Activated naive CD8-positive, alpha-beta T cell treated with anti-CD3 and anti-CD28 coated beads for 36 hours (primary cell): ENCODE measurements at regions not wholly inside any gene's neighbourhood (a gene's known extent, or its start where the extent isn't known, plus 50 kb on each side); places are given as distances from the start of the nearest gene placed in this dataset.

Source experiments
- DNase-seq: peaks from one replicate; pipeline ENCODE4 v3.0.0; 2021
- H3K27ac Mint-ChIP-seq: one replicate; pipeline ENCODE4 v1.8.0; 2022; ENCODE audit warnings: mild to moderate bottlenecking, moderate library complexity, mixed read lengths
- H3K27me3 Mint-ChIP-seq: one replicate; pipeline ENCODE4 v1.8.0; 2022; ENCODE audit warnings: mild to moderate bottlenecking, mixed read lengths
- H3K36me3 Mint-ChIP-seq: one replicate; pipeline ENCODE4 v1.8.0; 2021; ENCODE audit warnings: mild to moderate bottlenecking, mixed read lengths
- H3K4me1 Mint-ChIP-seq: one replicate; pipeline ENCODE4 v1.8.0; 2021; ENCODE audit warnings: mixed read lengths
- H3K4me3 Mint-ChIP-seq: one replicate; pipeline ENCODE4 v1.8.0; 2022; ENCODE audit warnings: mild to moderate bottlenecking, moderate library complexity, mixed read lengths
- H3K9me3 Mint-ChIP-seq: one replicate; pipeline ENCODE4 v1.8.0; 2022; ENCODE audit warnings: mixed read lengths

DNA sequence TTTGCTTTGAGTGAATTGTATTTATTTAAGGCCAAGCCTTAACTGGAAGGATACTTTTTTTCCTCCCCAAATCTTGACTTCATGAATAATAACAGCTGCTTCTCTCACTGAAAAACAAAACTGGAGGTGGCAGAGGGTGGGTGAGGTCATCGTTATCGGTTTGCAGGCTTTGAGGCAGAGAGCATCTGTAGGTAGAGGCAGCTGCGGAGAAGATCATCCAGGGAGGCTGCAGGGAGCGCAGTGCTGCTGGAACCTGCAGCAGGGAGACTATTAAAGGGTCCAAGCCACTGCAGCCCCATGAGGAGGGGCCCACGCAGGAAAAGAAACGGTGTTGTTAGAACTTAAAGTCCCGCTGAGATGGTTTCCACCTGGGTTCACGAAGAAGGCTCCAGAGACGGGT lies 112.1 kb upstream of the SDK1 start:
- no peak overlapping the region for H3K4me3 Mint-ChIP-seq
- no peaks in the 10 kb centered on the region for H3K4me1 Mint-ChIP-seq
- H3K27ac Mint-ChIP-seq: no peak overlapping the region
- no peak for DNase-seq
- no peaks in the 10 kb centered on the region for H3K9me3 Mint-ChIP-seq
- no peaks in the 10 kb centered on the region for H3K36me3 Mint-ChIP-seq
- H3K27me3 Mint-ChIP-seq: no peaks in the 10 kb centered on the region

DNA sequence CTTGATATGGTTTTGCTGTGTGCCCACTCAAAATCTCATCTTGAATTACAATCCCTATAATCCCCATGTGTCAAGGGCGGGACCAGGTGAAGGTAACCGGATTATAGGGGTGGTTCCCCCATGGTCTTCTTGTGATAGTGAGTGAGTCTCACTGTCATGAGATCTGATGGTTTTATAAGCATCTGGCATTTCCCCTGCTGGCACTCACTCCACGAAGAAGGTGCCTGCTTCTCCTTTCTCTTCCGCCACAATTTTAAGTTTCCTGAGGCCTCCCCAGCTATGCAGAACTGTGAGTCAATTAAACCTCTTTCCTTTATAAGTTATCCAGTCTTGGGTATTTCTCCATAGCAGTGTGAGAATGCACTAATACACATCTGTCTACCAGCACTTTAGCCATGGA lies 109.5 kb upstream of the SDK1 start:
- no peak overlapping the region for H3K27ac Mint-ChIP-seq
- no peak overlapping the region for H3K4me3 Mint-ChIP-seq
- H3K4me1 Mint-ChIP-seq: no peaks in the 10 kb centered on the region
- H3K27me3 Mint-ChIP-seq: no peaks in the 10 kb centered on the region
- no peak for DNase-seq
- H3K9me3 Mint-ChIP-seq: no peaks in the 10 kb centered on the region
- no peaks in the 10 kb centered on the region for H3K36me3 Mint-ChIP-seq

DNA sequence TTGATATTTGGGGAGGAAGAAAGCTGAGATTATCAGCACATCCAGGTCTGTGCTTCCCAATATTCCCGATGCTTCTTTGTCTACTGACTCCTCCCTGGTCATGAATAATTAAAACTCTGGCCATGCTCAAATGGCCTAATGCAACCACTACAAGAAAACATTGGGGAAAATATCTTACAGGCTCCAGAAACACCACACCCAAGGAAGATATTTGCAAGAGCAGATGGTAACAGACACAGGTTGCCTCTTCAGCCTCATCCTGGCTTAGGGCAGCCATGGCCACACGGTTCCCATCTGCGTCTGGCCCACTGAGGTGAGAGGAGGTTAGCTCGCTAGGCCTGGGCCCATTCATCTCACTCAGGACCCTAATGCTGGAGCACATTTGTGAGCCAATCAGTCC lies 108.4 kb upstream of the SDK1 start:
- no peak overlapping the region for H3K27ac Mint-ChIP-seq
- H3K27me3 Mint-ChIP-seq: no peaks in the 10 kb centered on the region
- no peak overlapping the region for H3K4me3 Mint-ChIP-seq
- H3K36me3 Mint-ChIP-seq: no peaks in the 10 kb centered on the region
- H3K9me3 Mint-ChIP-seq: no peaks in the 10 kb centered on the region
- DNase-seq: no peak
- H3K4me1 Mint-ChIP-seq: no peaks in the 10 kb centered on the region

DNA sequence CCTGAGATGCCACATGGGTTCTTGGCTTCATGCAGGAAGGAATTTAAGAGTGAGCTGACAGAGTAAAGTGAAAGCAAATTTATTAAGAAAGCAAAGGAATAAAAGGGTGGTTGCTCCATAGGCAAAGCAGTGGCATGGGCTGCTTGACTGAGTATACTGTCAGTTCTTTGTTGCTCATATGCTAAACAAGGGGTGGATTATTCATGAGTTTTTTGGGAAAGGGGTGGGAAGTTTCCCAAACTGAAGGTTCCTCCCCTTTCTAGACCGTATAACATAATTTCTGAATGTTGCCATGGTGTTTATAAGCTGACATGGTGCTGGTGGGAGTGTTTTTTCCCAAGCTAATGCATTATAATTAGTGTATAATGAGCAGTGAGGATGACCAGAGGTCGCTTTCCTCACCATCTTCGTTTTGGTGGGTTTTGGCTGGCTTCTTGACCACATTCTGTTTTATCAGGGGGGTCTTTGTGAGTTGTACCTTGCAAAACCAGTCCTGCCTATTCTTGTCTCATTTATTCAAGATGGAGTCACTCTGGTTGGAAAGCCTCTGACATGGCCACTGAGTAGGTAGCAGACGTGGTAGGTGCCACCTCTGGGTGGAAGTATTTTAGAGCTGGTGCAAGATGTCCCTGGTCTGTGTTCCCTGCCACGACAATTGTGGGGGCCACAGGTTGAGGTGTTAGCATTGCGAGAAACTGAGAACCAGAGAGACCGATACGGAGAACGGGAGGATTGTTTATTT lies 107.5 kb upstream of the SDK1 start:
- no peak for DNase-seq
- H3K9me3 Mint-ChIP-seq: no peaks in the 10 kb centered on the region
- no peak overlapping the region for H3K4me3 Mint-ChIP-seq
- no peaks in the 10 kb centered on the region for H3K4me1 Mint-ChIP-seq
- no peak overlapping the region for H3K27ac Mint-ChIP-seq
- H3K36me3 Mint-ChIP-seq: no peaks in the 10 kb centered on the region
- H3K27me3 Mint-ChIP-seq: no peaks in the 10 kb centered on the region

DNA sequence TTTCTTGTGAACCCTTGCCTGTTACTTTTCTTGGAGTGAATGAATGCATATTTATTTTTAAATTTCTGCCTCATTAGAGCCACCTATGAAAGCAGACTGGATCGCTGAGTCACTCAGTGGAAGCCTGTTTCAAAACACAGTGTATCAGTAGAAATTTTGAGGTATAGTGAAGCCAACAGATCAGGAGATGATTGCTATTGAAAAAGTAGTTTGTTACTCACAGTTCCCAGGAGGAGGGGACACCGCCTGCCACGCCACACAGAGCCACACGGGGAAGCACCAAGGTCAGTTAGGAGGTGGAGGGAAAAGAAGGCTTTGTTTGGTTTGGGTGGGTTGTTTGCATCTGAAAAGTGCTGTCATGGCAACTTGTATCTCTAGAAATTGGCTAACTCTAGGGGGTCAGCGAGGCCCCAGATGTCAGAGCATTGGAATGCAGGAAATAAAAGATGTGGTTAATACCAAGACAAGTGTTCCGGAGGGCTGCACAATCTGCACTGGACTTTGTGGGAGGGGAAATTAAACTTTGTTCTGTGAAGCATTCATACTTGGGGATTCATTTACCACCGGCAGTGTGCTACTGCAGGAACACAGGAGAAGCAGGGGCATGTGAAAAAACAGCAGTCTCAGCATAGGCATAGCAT lies 106.4 kb upstream of the SDK1 start:
- no peak overlapping the region for H3K4me3 Mint-ChIP-seq
- no peak overlapping the region for H3K27ac Mint-ChIP-seq
- no peaks in the 10 kb centered on the region for H3K4me1 Mint-ChIP-seq
- DNase-seq: no peak
- H3K9me3 Mint-ChIP-seq: peaks cover 3% of the 10 kb centered on the region
- no peaks in the 10 kb centered on the region for H3K36me3 Mint-ChIP-seq
- no peaks in the 10 kb centered on the region for H3K27me3 Mint-ChIP-seq

DNA sequence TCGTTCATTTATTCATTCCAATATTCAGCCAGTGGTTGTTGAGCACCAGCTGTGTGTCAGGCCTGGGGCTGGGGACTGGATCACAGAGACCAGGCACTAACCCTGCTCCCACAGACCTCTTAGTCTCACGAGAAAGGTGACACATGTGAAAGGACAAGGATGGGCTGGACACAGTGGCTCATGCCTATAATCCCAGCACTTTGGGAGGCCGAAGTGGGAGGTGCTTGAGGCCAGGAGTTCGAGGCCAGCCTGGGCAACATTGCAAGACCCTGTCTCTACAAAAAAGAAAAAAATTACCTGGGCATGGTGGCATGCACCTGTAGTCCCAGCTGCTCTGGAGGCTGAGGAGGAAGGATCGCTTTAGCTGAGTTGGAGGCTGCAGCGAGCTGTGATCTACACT lies 105.9 kb upstream of the SDK1 start:
- no peaks in the 10 kb centered on the region for H3K36me3 Mint-ChIP-seq
- no peak overlapping the region for H3K4me3 Mint-ChIP-seq
- H3K27ac Mint-ChIP-seq: no peak overlapping the region
- H3K4me1 Mint-ChIP-seq: no peaks in the 10 kb centered on the region
- H3K27me3 Mint-ChIP-seq: no peaks in the 10 kb centered on the region
- no peak for DNase-seq
- peaks cover 6% of the 10 kb centered on the region for H3K9me3 Mint-ChIP-seq

DNA sequence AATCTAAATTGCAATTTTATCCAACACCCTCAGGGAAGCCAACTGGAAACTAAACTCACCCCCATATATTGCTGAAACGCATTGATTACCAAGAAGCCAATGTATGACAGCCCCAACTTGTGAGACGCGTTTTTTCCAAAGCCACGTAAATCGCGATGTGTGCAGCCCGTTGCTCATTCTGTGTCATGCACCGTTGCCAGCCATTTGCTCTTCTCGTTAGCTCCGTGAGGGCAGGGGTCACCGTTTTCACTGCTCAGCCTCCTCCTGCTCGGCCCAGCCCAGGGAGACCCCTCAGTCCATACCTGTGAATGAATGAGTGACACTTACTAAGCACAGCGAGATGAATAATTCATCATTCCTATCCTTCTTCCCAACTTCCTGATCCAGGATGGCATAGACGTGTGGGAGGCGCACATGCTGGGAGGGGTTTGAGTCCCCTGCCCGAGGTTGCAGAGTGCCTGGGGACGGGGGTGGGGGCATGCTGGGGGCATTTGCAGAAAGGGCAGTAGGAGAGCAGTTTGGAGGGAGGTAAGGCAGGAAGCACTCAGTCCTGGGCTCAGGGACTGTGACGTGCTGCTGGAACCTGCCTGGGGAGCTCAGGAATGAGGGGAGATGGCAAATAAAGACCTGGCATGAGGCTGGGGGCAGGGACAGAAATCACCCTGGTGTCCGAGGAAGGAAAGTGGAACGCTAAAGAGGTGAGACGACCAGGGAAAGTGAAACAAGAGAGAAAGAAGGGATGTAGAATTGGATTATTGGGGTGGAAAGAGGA lies 104.2 kb upstream of the SDK1 start:
- Mint-ChIP-seq H3K27ac (no peak overlapping the region), H3K4me1 (no peaks in the 10 kb centered on the region), H3K4me3 (no peak overlapping the region), H3K27me3 (no peaks in the 10 kb centered on the region), H3K9me3 (peaks cover 6% of the 10 kb centered on the region), H3K36me3 (no peaks in the 10 kb centered on the region)
- no peak for DNase-seq

DNA sequence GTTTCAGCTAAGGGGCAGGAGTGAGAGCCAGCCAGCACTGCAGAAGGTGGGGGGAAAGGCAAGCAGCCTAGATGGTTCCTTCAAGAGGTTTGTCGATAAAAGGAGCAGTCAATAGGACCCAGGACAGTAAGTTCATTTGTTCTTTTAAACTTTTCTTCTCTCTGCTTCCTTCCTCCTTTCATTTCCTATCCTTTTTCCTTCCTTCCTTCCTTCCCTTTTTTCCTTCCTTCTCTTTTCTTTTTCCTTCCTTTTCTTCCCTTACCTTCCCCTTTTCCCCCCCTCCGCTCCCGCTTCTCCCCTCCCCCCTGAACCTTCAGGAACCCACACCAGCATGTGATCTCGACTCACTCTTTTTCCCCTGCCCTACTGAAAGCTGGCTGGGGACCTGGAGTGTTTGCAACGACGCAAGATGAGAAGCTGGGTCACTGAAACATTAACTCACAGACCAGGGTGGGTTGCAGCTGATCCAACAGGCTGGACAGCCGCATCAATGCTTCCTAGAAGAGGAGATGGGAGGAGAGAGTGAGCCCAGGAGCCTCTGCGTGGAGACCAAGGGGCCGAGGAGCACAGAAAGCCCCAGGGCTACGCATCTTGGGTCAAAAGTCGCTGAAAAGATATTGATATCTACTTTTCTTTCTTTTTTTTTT lies 103.4 kb upstream of the SDK1 start:
- H3K27ac Mint-ChIP-seq: no peak overlapping the region
- H3K4me1 Mint-ChIP-seq: no peaks in the 10 kb centered on the region
- no peaks in the 10 kb centered on the region for H3K27me3 Mint-ChIP-seq
- H3K36me3 Mint-ChIP-seq: no peaks in the 10 kb centered on the region
- no peak for DNase-seq
- no peak overlapping the region for H3K4me3 Mint-ChIP-seq
- peaks cover 6% of the 10 kb centered on the region for H3K9me3 Mint-ChIP-seq

DNA sequence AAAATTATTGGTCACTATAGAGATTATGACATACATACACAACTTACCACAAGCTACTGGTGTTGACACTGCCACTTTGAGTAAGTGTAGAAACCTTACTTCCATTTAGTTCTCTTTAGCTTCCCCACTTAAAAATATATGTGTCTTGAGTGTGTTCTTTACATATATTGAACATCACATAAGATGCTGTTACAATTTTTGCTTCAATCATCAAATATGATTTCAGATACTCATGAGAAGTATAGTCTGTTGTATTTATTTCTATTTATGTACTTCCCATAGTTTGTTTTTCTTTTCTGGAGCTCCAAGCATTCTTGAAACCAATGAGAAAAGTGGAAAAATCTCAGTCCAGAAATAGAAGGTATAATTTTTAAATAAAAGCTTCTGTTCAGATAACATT lies 102.7 kb upstream of the SDK1 start:
- Mint-ChIP-seq H3K4me1 (no peaks in the 10 kb centered on the region), H3K27ac (no peak overlapping the region), H3K4me3 (no peak overlapping the region), H3K36me3 (no peaks in the 10 kb centered on the region), H3K27me3 (no peaks in the 10 kb centered on the region), H3K9me3 (peaks cover 6% of the 10 kb centered on the region)
- no peak for DNase-seq

DNA sequence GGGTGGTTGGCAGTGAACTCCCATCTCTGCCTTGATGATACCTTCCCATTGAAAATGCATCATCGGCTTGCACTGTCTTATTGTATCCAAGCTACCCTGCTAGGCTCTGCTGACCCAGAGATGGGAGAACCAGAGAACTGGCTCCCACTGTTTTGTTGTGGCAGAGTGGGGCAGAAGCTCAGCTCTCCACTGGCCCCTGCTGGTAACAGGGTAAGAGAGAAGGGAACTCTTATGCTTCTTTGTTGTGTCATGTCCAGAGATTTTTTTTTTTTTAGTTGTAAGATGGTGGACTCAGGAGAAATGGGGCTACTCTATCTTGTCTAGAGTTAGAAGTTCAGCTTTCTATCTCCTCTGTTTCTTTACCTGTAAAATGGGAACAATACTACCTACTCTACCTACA lies 100.5 kb upstream of the SDK1 start:
- Mint-ChIP-seq H3K27ac (no peak overlapping the region), H3K36me3 (no peaks in the 10 kb centered on the region), H3K4me1 (no peaks in the 10 kb centered on the region), H3K27me3 (peaks cover 3% of the 10 kb centered on the region), H3K4me3 (no peak overlapping the region), H3K9me3 (peaks cover 6% of the 10 kb centered on the region)
- peak; percentile 18 for DNase-seq

DNA sequence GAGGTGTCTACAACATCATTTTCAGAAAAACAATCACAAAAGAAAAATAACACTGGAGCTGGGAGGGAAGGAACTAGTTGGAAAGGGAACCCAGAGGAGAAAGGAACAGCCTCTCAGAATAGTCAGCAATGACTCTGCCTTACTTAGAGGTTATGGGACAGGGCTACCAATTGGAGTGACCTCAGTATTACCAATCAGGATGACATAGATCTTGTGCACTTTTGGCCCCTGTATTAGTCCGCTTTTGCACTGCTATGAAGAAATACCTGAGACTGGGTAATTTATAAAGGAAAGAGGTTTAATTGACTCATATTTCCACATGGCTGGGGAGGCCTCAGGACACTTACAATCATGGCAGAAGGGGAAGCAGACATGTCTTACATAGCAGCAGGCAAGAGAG lies 99.7 kb upstream of the SDK1 start:
- Mint-ChIP-seq H3K9me3 (peaks cover 6% of the 10 kb centered on the region), H3K27ac (no peak overlapping the region), H3K4me3 (no peak overlapping the region), H3K4me1 (no peaks in the 10 kb centered on the region), H3K27me3 (peaks cover 3% of the 10 kb centered on the region), H3K36me3 (no peaks in the 10 kb centered on the region)
- no peak for DNase-seq

DNA sequence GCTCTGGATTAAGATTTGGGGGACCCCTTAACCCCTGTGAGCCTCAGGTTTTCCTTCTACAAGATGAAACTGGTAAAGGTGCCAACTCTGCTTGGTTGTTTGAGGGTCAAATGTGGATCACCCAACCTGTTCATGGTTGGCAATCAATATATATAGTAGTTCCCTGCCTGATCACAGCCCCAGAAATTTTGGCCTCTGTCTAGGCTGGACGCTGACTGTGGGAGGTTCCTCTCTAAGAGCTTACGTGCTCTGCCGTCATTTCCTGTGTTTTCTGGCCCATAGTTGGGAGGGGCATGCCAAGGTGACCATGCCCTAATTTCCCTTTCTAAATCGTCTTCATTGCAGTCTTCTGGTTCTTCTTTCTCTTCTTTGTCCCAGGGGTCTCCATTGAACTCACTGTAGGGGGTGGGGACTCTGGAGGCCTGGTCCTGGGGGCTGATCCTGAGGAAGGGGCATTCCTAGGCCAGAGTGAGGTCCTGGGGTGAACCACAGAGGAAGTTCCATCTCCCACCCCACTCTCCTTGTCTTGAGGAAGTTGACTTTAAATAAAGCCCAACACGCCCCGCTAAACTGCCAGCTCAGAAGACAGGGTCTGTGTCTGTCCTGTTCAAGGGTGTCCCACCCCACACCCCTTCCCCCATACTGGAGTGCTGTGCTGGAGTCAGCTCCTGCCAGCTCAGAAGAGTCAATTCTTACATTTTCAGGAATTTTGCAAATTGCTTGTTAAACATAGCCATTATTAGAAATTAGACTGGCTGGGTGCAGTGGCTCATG lies 98.9 kb upstream of the SDK1 start:
- H3K4me3 Mint-ChIP-seq: no peak overlapping the region
- peaks cover 3% of the 10 kb centered on the region for H3K27me3 Mint-ChIP-seq
- H3K27ac Mint-ChIP-seq: no peak overlapping the region
- H3K9me3 Mint-ChIP-seq: peaks cover 6% of the 10 kb centered on the region
- H3K4me1 Mint-ChIP-seq: no peaks in the 10 kb centered on the region
- H3K36me3 Mint-ChIP-seq: no peaks in the 10 kb centered on the region
- DNase-seq: no peak

DNA sequence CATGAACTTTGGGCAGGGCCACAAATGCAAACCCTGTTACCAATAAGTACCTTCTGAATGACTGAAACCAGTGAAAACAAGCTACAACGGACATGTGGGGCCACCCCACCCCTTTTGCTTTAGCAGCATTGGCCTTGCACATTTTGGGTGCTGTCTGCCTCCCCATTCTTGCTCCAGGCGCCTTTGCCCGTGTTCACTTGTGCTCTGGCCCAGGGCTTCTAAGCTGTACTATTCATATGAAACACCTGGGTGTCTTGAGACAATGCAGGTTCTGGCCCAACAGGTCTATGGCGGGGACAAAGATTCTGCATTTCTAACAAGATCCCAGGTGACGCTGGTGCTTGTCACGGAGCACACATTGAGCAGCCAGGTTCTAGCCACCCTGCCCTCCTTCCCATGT lies 96.5 kb upstream of the SDK1 start:
- no peak overlapping the region for H3K27ac Mint-ChIP-seq
- no peaks in the 10 kb centered on the region for H3K36me3 Mint-ChIP-seq
- H3K9me3 Mint-ChIP-seq: peaks cover 3% of the 10 kb centered on the region
- H3K27me3 Mint-ChIP-seq: peaks cover 3% of the 10 kb centered on the region
- DNase-seq: no peak
- H3K4me1 Mint-ChIP-seq: no peaks in the 10 kb centered on the region
- no peak overlapping the region for H3K4me3 Mint-ChIP-seq

DNA sequence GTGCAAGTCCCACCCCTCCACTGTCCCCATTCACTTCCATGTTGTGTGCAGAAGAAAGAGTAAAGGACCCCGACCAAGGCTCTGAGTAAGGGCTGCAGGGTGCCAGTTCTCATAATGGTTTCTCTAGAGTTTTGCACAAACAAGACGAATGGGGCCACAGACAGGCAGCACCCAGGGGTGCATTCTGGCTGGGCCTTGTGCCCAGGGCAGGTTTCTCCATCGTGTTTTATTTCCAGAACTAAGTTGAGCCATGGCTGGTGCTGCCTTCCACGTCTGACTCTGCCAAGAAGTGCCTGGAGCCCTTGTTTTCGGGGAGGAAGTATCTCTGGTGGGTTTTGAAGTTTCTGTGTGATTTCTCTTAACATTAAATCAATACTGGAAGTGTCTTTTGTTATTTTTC lies 95.0 kb upstream of the SDK1 start:
- no peak for DNase-seq
- Mint-ChIP-seq H3K9me3 (no peaks in the 10 kb centered on the region), H3K4me1 (no peaks in the 10 kb centered on the region), H3K27me3 (peaks cover 3% of the 10 kb centered on the region), H3K4me3 (no peak overlapping the region), H3K36me3 (no peaks in the 10 kb centered on the region), H3K27ac (no peak overlapping the region)

DNA sequence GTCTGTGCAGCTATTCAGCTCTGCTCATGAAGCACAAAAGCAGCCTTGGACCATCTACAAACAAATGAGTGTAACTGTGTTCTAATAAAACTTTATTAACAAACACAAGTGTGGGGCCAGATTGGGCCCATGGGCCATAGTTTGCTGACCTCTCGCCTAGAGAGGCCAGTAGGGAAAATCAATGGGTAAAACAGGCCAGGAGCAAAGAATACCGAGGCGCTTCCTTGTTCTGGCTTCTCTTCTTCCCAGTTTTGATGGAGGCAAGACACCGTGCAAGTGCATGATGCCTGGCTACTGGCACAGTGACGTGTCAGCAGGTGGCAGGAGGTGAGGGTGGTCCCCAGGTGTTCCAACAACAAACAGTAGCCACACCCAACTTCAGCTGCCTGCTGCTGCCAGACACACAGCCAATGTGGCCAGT lies 94.3 kb upstream of the SDK1 start:
- DNase-seq: no peak
- peaks cover 3% of the 10 kb centered on the region for H3K27me3 Mint-ChIP-seq
- no peaks in the 10 kb centered on the region for H3K4me1 Mint-ChIP-seq
- no peaks in the 10 kb centered on the region for H3K9me3 Mint-ChIP-seq
- H3K36me3 Mint-ChIP-seq: no peaks in the 10 kb centered on the region
- H3K4me3 Mint-ChIP-seq: no peak overlapping the region
- no peak overlapping the region for H3K27ac Mint-ChIP-seq
